ENCODE measurements at regions not wholly inside any gene's neighbourhood (a gene's known extent, or its start where the extent isn't known, plus 50 kb on each side); places are given as distances from the start of the nearest gene placed in this dataset.

DNA sequence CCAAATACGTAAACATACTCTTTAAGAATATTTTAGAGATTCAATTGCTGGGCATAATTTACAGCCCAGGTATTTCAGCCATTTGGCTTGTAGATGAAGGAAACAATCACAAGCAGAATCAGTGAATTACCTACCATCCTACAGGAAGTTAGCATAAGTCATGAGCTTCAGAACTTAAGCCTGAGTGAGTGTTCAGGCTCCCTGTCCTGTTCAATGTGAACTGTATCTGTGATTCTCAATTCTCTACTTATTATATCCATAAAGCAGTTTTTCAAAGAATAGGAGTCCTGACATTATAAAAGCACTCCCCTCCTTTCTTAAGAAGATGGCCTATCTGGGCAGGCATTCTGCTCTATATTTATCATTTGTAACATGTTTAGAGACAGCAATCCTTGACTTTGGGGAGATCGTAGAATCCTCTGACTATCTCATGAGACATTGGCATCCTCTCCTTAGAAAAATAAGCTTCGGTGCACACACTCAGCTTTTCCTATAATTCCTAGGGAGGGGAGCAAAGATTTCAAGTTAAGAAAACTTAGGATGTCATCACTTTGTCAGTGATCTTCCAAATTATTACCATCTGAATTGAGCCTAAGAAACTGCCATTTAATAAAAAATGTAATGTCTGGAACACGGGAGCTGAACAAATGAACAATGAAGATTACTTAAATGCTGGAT, 645.2 kb upstream of the IGFBP3 start:
- H3K27ac ChIP-seq (ENCODE audit: low read depth in 2 of 2, low read length in 2 of 2): no peak overlapping the region
- no peaks in the 10 kb centered on the region for H3K9me3 ChIP-seq (ENCODE audit: control insufficient read depth in 2 of 3, insufficient read depth in 1 of 3, low read length in 3 of 3)
- no peak for FAIRE-seq
- H3K9ac ChIP-seq (ENCODE audit: low read length in 3 of 3): no peak overlapping the region
- TF ChIP-seq CTCF (IDR thresholded peaks at IDR 0.05; ENCODE audit: borderline replicate concordance, extremely low read depth, insufficient read depth): no peak
- no peaks in the 10 kb centered on the region for H3K36me3 ChIP-seq (ENCODE audit: control insufficient read depth in 2 of 3, insufficient read depth in 3 of 3, low read length in 3 of 3)
- no peaks in the 10 kb centered on the region for H3K27me3 ChIP-seq (ENCODE audit: control insufficient read depth, insufficient read depth, low read length)
- H3K4me3 ChIP-seq (ENCODE audit: low read length in 3 of 3): no peak overlapping the region
- no peak for DNase-seq
- peaks cover 0 to 5% (median 0%) of the 10 kb centered on the region in 3 donors for H3K4me1 ChIP-seq (ENCODE audit: control insufficient read depth in 2 of 3, insufficient read depth in 2 of 3, low read depth in 1 of 3, low read length in 3 of 3)
- intact Hi-C loops (cut with DNase I): no loop called here

GRCh38 chr7:46565253-46566096, 644.4 kb upstream of the IGFBP3 start:
- TF ChIP-seq CTCF (IDR thresholded peaks at IDR 0.05; ENCODE audit: borderline replicate concordance, extremely low read depth, insufficient read depth): no peak
- H3K36me3 ChIP-seq (ENCODE audit: control insufficient read depth in 2 of 3, insufficient read depth in 3 of 3, low read length in 3 of 3): no peaks in the 10 kb centered on the region
- peaks cover 0 to 5% (median 0%) of the 10 kb centered on the region in 3 donors for H3K4me1 ChIP-seq (ENCODE audit: control insufficient read depth in 2 of 3, insufficient read depth in 2 of 3, low read depth in 1 of 3, low read length in 3 of 3)
- no peak overlapping the region for H3K4me3 ChIP-seq (ENCODE audit: low read length in 3 of 3)
- peak in 1 of 5 donors; percentile 10 for DNase-seq
- no peak for FAIRE-seq
- H3K9ac ChIP-seq (ENCODE audit: low read length in 3 of 3): no peak overlapping the region
- intact Hi-C loops (cut with DNase I): no loop called here
- H3K27ac ChIP-seq (ENCODE audit: low read depth in 2 of 2, low read length in 2 of 2): no peak overlapping the region
- H3K9me3 ChIP-seq (ENCODE audit: control insufficient read depth in 2 of 3, insufficient read depth in 1 of 3, low read length in 3 of 3): no peaks in the 10 kb centered on the region
- no peaks in the 10 kb centered on the region for H3K27me3 ChIP-seq (ENCODE audit: control insufficient read depth, insufficient read depth, low read length)

DNA sequence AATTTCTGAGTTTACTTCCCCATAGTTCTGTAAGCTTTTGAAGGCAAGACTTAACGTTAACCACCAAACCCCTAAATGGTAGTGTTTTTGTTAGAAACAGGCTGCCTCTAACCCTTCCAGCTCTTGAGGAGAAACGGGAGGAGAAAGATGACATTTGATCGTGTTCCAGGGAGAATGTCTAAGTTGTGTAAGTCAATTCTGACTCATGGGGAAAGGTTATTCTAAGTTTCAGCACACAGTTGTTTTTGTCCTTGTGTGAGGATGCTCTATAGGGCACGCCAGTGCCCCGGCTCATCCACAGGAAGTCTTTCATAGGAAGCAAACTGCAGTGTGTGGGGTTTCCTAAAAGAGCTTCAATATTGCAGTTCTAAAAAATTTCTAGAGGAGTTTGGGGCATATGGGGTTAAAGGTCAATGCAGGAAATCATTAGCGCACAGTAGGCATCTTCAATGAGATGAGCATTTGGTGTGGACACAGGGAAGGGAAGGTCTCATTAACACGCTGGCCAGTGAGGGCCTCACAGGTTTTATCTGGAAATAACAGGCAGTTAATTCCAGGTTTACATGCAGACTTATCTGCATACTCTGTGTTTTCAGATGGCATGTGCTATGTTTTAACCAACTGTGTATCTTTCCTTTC, 638.2 kb upstream of the IGFBP3 start:
- FAIRE-seq: no peak
- intact Hi-C loops (cut with DNase I): no loop called here
- no peak overlapping the region for H3K9ac ChIP-seq (ENCODE audit: low read length in 3 of 3)
- TF ChIP-seq CTCF (IDR thresholded peaks at IDR 0.05; ENCODE audit: borderline replicate concordance, extremely low read depth, insufficient read depth): no peak
- no peak overlapping the region for H3K4me3 ChIP-seq (ENCODE audit: low read length in 3 of 3)
- H3K27me3 ChIP-seq (ENCODE audit: control insufficient read depth, insufficient read depth, low read length): no peaks in the 10 kb centered on the region
- H3K36me3 ChIP-seq (ENCODE audit: control insufficient read depth in 2 of 3, insufficient read depth in 3 of 3, low read length in 3 of 3): no peaks in the 10 kb centered on the region
- no peak overlapping the region for H3K27ac ChIP-seq (ENCODE audit: low read depth in 2 of 2, low read length in 2 of 2)
- no peaks in the 10 kb centered on the region for H3K9me3 ChIP-seq (ENCODE audit: control insufficient read depth in 2 of 3, insufficient read depth in 1 of 3, low read length in 3 of 3)
- peaks cover 0 to 7% (median 3%) of the 10 kb centered on the region in 3 donors for H3K4me1 ChIP-seq (ENCODE audit: control insufficient read depth in 2 of 3, insufficient read depth in 2 of 3, low read depth in 1 of 3, low read length in 3 of 3)
- DNase-seq: no peak
